H1 (cell line): ENCODE measurements at regions not wholly inside any gene's neighbourhood (a gene's known extent, or its start where the extent isn't known, plus 50 kb on each side); places are given as distances from the start of the nearest gene placed in this dataset.

Experiments
- CTCF ChIA-PET: fragments of 300-600 bp; sonication (Branson Sonifier 250); formaldehyde crosslinking; loops from one replicate; lab custom pipeline; 2021; ENCODE audit not compliant: partially characterized antibody; lab: Charles Lee
- POLR2A ChIA-PET: fragments of 300-600 bp; sonication (Branson Sonifier 250); formaldehyde crosslinking; loops from one replicate; lab custom pipeline; 2021; ENCODE audit warnings: inconsistent platforms; ENCODE audit not compliant: partially characterized antibody; lab: Charles Lee
- DNase-seq, 2 experiments: peaks; one replicate each; pipeline versions ENCODE4 v3.0.0 to v3.0.0-alpha.2; 2010 to 2022; ENCODE audit warnings: low spot score in 2 of 2, low read depth in 1 of 2, mixed read lengths in 1 of 2
- FAIRE-seq: peaks from 2 replicates; lab custom pipeline; 2011; peaks lifted over from hg19 to GRCh38; lab: Jason Lieb, UNC
- H2AFZ ChIP-seq: 2 replicates; pipeline ENCODE4 v1.8.1; 2012; ENCODE audit warnings: low read length, inconsistent platforms
- H2AK5ac ChIP-seq: 2 replicates; pipeline ENCODE4 v1.6.1; 2013; ENCODE audit warnings: low read depth, low read length
- H2BK120ac ChIP-seq: replicated peaks from 2 replicates; pipeline ENCODE3; 2013; ENCODE audit warnings: low read depth, low read length, inconsistent platforms
- H2BK12ac ChIP-seq: 2 replicates; pipeline ENCODE4 v1.6.1; 2013; ENCODE audit warnings: low read depth, low read length
- H2BK15ac ChIP-seq: 2 replicates; pipeline ENCODE4 v1.6.1; 2013; ENCODE audit warnings: low read length
- H2BK20ac ChIP-seq: 2 replicates; pipeline ENCODE4 v1.6.1; 2013; ENCODE audit warnings: low read length
- H2BK5ac ChIP-seq: 2 replicates; pipeline ENCODE4 v1.6.1; 2013; ENCODE audit warnings: low read depth, low read length
- H3K14ac ChIP-seq: 2 replicates; pipeline ENCODE4 v1.6.1; 2013; ENCODE audit warnings: inconsistent platforms; ENCODE audit not compliant: insufficient read length
- H3K18ac ChIP-seq: 2 replicates; pipeline ENCODE4 v1.6.1; 2013; ENCODE audit warnings: low read length; ENCODE audit errors: extremely low read depth
- H3K23ac ChIP-seq: 2 replicates; pipeline ENCODE4 v1.6.1; 2013; ENCODE audit warnings: inconsistent platforms; ENCODE audit not compliant: insufficient read length
- H3K23me2 ChIP-seq: 2 replicates; pipeline ENCODE4 v1.6.1; 2013; ENCODE audit warnings: low read depth, low read length
- H3K27ac ChIP-seq: 2 replicates; pipeline ENCODE4 v1.6.1; 2011; ENCODE audit warnings: low read depth, low read length, inconsistent platforms
- H3K27me3 ChIP-seq, 4 experiments: replicated peaks in 1 of 4; 1 replicate in 1 of 4; 2 replicates in 3 of 4; pipeline versions ENCODE4 v1.6.1 to v1.8.1; 2011 to 2013; ENCODE audit warnings: low read length in 3 of 4, mild to moderate bottlenecking in 3 of 4, inconsistent platforms in 2 of 4, mixed read lengths in 2 of 4, moderate library complexity in 1 of 4; ENCODE audit not compliant: control insufficient read depth in 3 of 4, insufficient read depth in 3 of 4; ENCODE audit errors: extremely low read depth in 1 of 4
- H3K36me3 ChIP-seq, 4 experiments: 2 replicates each; pipeline versions ENCODE4 v1.6.1 to v1.8.1; 2011 to 2013; ENCODE audit warnings: mild to moderate bottlenecking in 4 of 4, low read length in 3 of 4, moderate library complexity in 2 of 4, control low read depth in 1 of 4, inconsistent platforms in 1 of 4; ENCODE audit not compliant: insufficient read depth in 4 of 4, control insufficient read depth in 2 of 4
- H3K4ac ChIP-seq: replicated peaks from 2 replicates; pipeline ENCODE3; 2013; ENCODE audit warnings: low read length, low read depth, mixed read lengths, inconsistent platforms; ENCODE audit not compliant: insufficient read length
- H3K4me1 ChIP-seq, 4 experiments: replicated peaks in 1 of 4; 1 replicate in 1 of 4; 2 replicates in 3 of 4; pipeline versions ENCODE4 v1.6.1 to v1.8.1; 2011 to 2013; ENCODE audit warnings: low read length in 3 of 4, inconsistent platforms in 2 of 4, mixed read lengths in 1 of 4; ENCODE audit not compliant: insufficient read depth in 4 of 4, control insufficient read depth in 3 of 4
- H3K4me2 ChIP-seq, 2 experiments: 2 replicates each; pipeline versions ENCODE4 v1.6.1 to v1.8.1; 2011 to 2013; ENCODE audit warnings: low read depth in 2 of 2, low read length in 2 of 2, control low read depth in 1 of 2, inconsistent platforms in 1 of 2, mild to moderate bottlenecking in 1 of 2; ENCODE audit not compliant: insufficient read depth in 1 of 2
- H3K4me3 ChIP-seq, 4 experiments: fragments of 200-600, 300-600 bp in 1 of 4; sonication (generic), shearing (Covaris generic), sonication (Bioruptor Twin) in 1 of 4; 2 replicates each; pipeline versions ENCODE4 v1.5.1 to v1.8.1; 2011 to 2016; ENCODE audit warnings: low read length in 4 of 4, low read depth in 3 of 4, control low read depth in 2 of 4, inconsistent platforms in 2 of 4, mild to moderate bottlenecking in 2 of 4, mixed read lengths in 1 of 4, moderate library complexity in 1 of 4; ENCODE audit not compliant: insufficient read depth in 2 of 4; ENCODE audit errors: extremely low read depth in 1 of 4
- H3K56ac ChIP-seq: replicated peaks from 2 replicates; pipeline ENCODE3; 2013; ENCODE audit warnings: low read depth, mild to moderate bottlenecking, mixed read lengths, low read length, inconsistent platforms; ENCODE audit not compliant: insufficient read length
- H3K79me1 ChIP-seq: 2 replicates; pipeline ENCODE4 v1.6.1; 2013; ENCODE audit warnings: low read depth, low read length, control low read depth
- H3K79me2 ChIP-seq, 2 experiments: 2 replicates each; pipeline versions ENCODE4 v1.6.1 to v1.8.1; 2012 to 2013; ENCODE audit warnings: low read length in 2 of 2, mild to moderate bottlenecking in 2 of 2, inconsistent platforms in 1 of 2; ENCODE audit not compliant: insufficient read depth in 2 of 2, control insufficient read depth in 1 of 2
- H3K9ac ChIP-seq, 4 experiments: replicated peaks in 1 of 4; 1 replicate in 1 of 4; 2 replicates in 3 of 4; pipeline versions ENCODE4 v1.6.1 to v1.8.1; 2011 to 2013; ENCODE audit warnings: low read depth in 3 of 4, low read length in 3 of 4, control low read depth in 2 of 4, mild to moderate bottlenecking in 2 of 4, moderate library complexity in 2 of 4, inconsistent platforms in 1 of 4; ENCODE audit errors: extremely low read depth in 1 of 4
- H3K9me3 ChIP-seq, 2 experiments: 2 replicates each; pipeline versions ENCODE4 v1.6.1 to v1.8.1; 2012 to 2013; ENCODE audit warnings: mild to moderate bottlenecking in 2 of 2, moderate library complexity in 2 of 2, control low read depth in 1 of 2, inconsistent platforms in 1 of 2, low read depth in 1 of 2, low read length in 1 of 2, mixed read lengths in 1 of 2; ENCODE audit not compliant: insufficient read depth in 2 of 2
- H4K20me1 ChIP-seq, 2 experiments: replicated peaks in 1 of 2; 2 replicates each; pipeline versions ENCODE3 to v1.8.1; 2011 to 2013; ENCODE audit warnings: inconsistent platforms in 2 of 2, low read length in 2 of 2, mild to moderate bottlenecking in 1 of 2; ENCODE audit not compliant: insufficient read depth in 2 of 2, control insufficient read depth in 1 of 2
- H4K5ac ChIP-seq: 2 replicates; pipeline ENCODE4 v1.6.1; 2013; ENCODE audit warnings: low read length, low read depth, mixed read lengths, inconsistent platforms; ENCODE audit not compliant: insufficient read length
- H4K8ac ChIP-seq: 2 replicates; pipeline ENCODE4 v1.8.0; 2013; ENCODE audit warnings: mild to moderate bottlenecking, moderate library complexity, low read length, inconsistent platforms; ENCODE audit not compliant: insufficient read depth; ENCODE audit errors: extremely low read depth
- H4K91ac ChIP-seq: replicated peaks from 2 replicates; pipeline ENCODE3; 2013; ENCODE audit warnings: low read length, mixed read lengths, inconsistent platforms; ENCODE audit not compliant: insufficient read length
- ASH2L ChIP-seq: fragments of 200-600, 300-600 bp; sonication (generic); IDR thresholded peaks from one replicate; pipeline ENCODE4 v1.7.1; 2017; ENCODE audit warnings: low read length
- BCL11A ChIP-seq, 2 experiments: IDR thresholded peaks; one replicate each; pipeline ENCODE4 v1.6.1; 2011; ENCODE audit warnings: low read depth in 2 of 2, low read length in 2 of 2, mild to moderate bottlenecking in 2 of 2
- CHD2 ChIP-seq: IDR thresholded peaks from 2 replicates; pipeline ENCODE4 v1.6.1; 2012; ENCODE audit warnings: low read length, improper control_type of control experiment
- CTBP2 ChIP-seq: IDR thresholded peaks from 2 replicates; pipeline ENCODE4 v1.7.0; 2011; ENCODE audit warnings: borderline replicate concordance, mild to moderate bottlenecking, moderate library complexity, mixed read lengths, low read length; ENCODE audit not compliant: insufficient read depth, insufficient read length
- KDM5A ChIP-seq: fragments of 200-600 bp; IDR thresholded peaks from 2 replicates; pipeline ENCODE4 v1.7.1; 2012; ENCODE audit warnings: mild to moderate bottlenecking, low read length, inconsistent platforms, mixed read lengths
- NRF1 ChIP-seq: IDR thresholded peaks from 2 replicates; pipeline ENCODE4 v1.6.1; 2011; ENCODE audit warnings: mild to moderate bottlenecking, low read depth, low read length, improper control_type of control experiment
- SIN3A ChIP-seq, 2 experiments: IDR thresholded peaks in 1 of 2; conservative IDR thresholded peaks in 1 of 2; 2 replicates each; pipeline ENCODE4 v1.6.1; 2011 to 2012; ENCODE audit warnings: low read length in 2 of 2, improper control_type of control experiment in 1 of 2, low read depth in 1 of 2, mild to moderate bottlenecking in 1 of 2
- SP1 ChIP-seq: IDR thresholded peaks from 2 replicates; pipeline ENCODE4 v1.6.1; 2011; ENCODE audit warnings: low read depth, low read length
- SUZ12 ChIP-seq: fragments of 200-600 bp; sonication (generic); IDR thresholded peaks from 2 replicates; pipeline ENCODE4 v1.6.1; 2012; ENCODE audit warnings: mild to moderate bottlenecking, inconsistent platforms, low read length, moderate library complexity, mixed read lengths
- TAF1 ChIP-seq: IDR thresholded peaks from 2 replicates; pipeline ENCODE4 v1.6.1; 2011; ENCODE audit warnings: mild to moderate bottlenecking, low read depth, low read length
- WGBS, 2 experiments: shearing (Covaris generic) in 1 of 2; methylation state at CpG; one replicate each; pipeline versions ENCODE4 v1.1.6 to v1.1.7; 2013 to 2015; ENCODE audit warnings: low lambda C conversion rate in 2 of 2, mixed read lengths in 2 of 2, inconsistent platforms in 1 of 2, low coverage in 1 of 2, missing lambda C conversion rate in 1 of 2; ENCODE audit not compliant: insufficient replicate concordance in 2 of 2, insufficient coverage in 1 of 2, insufficient read length in 1 of 2; ENCODE audit errors: extremely low coverage in 1 of 2, missing lambda C conversion rate in 1 of 2; 5-methylcytosine and 5-hydroxymethylcytosine counted together

DNA sequence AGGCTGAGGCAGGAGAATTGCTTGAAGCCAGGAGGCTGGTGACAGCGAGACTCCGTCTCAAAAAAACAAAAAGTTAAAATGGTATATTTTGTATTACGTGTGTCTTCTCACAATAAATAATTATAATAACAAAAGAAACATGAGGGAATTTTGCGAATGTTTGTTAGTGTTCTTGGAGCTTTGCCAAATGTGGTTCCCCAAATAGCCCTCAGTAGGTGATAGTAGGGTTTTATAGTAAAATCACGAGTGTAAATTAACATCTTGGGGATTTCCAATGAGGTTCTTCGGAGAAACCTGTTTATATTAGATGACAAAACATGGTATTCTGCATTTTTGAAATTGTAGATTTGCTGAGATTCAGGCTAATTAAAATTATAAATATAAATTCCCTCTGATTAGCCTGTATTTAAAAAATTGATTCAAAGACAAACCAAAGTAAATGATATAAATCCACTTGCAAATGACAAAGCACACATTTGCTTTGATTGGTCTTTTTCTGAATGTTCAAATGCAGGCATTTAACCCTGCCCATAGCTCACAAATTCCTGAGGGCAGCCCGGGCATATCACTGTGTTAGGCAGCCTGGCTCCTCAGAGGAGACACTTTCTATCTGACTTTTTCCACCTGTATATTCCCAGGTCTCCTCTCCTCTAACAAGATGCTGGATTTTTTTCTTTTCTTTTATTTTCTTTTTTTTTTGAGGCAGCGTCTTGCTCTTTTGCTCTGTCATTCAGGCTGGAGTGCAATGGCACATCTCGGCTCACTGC lies 50.3 kb upstream of the TSNAX start:
- FAIRE-seq (no peak), DNase-seq (no peak)
- Histone ChIP-seq H2AFZ (no peak overlapping the region), H2BK12ac (no peak overlapping the region), H4K20me1 (no peaks in the 10 kb centered on the region), H3K27me3 (no peaks in the 10 kb centered on the region), H3K79me2 (no peaks in the 10 kb centered on the region), H3K27ac (no peak overlapping the region), H3K4me3 (no peak overlapping the region), H3K4me2 (no peak overlapping the region), H2AK5ac (no peak overlapping the region), H3K79me1 (no peaks in the 10 kb centered on the region), H4K8ac (no peak overlapping the region), H3K14ac (no peak overlapping the region), H3K9me3 (no peaks in the 10 kb centered on the region; a peak in 1 of 4 replicates), H3K9ac (no peak overlapping the region), H3K23me2 (no peaks in the 10 kb centered on the region), H2BK120ac (no peak overlapping the region), H3K36me3 (no peaks in the 10 kb centered on the region), H3K18ac (no peak overlapping the region), H4K5ac (no peak overlapping the region), H3K4me1 (peaks cover 0 to 5% (median 3%) of the 10 kb centered on the region in 4 experiments; a peak in 4 of 7 replicates), H2BK20ac (no peak overlapping the region), H2BK15ac (no peak overlapping the region), H3K56ac (no peak overlapping the region), H4K91ac (no peak overlapping the region), H3K23ac (no peak overlapping the region), H3K4ac (no peak overlapping the region), H2BK5ac (no peak overlapping the region)
- ChIA-PET CTCF (interaction anchor here (0.6 kb wide), 1 partner anchor 143 kb away, joined by 4 read pairs; no protein-coding TSS in a partner anchor), POLR2A (no interaction called here)
- TF ChIP-seq ASH2L: no peak
- TF ChIP-seq CHD2: no peak
- no peak for TF ChIP-seq SP1
- TF ChIP-seq TAF1: no peak
- no peak for TF ChIP-seq KDM5A
- no peak for TF ChIP-seq SIN3A (conservative IDR thresholded peaks at IDR 0.05 in 1 of 2, IDR thresholded peaks at IDR 0.05 in 1 of 2; ENCODE audit: low read depth in 1 of 2, low read length in 2 of 2)
- TF ChIP-seq BCL11A (IDR thresholded peaks at IDR 0.05; ENCODE audit: low read depth in 2 of 2, low read length in 2 of 2): no peak
- no peak for TF ChIP-seq SUZ12
- TF ChIP-seq CTBP2: no peak
- no peak for TF ChIP-seq NRF1
- 86% methylated on average over 8 of the region's 9 CpGs; no CpG with 5 or more reads in 1 of the 2 experiments for whole genome bisulfite sequencing, 2 experiments
